ENCODE measurements at regions not wholly inside any gene's neighbourhood (a gene's known extent, or its start where the extent isn't known, plus 50 kb on each side); places are given as distances from the start of the nearest gene placed in this dataset.
"Not testable (repeated sequence)": the region's sequence is repeated elsewhere in the genome, so short reads cannot be mapped to it uniquely, and the experiment has no call there.

GRCh38 chr12:42923156-42923555, 333.6 kb upstream of the PRICKLE1 start:
- DNase-seq (ENCODE audit: low read depth in 2 of 2) = no peak

- DNase-seq (ENCODE audit: low read depth in 2 of 2) = no peak
Measured at GRCh38 chr12:42922505-42922850, 332.9 kb upstream of the PRICKLE1 start.

- no peak for DNase-seq (ENCODE audit: low read depth in 2 of 2)
Measured at GRCh38 chr12:42921741-42922504, 332.4 kb upstream of the PRICKLE1 start.

GRCh38 chr12:42919691-42920090, 330.1 kb upstream of the PRICKLE1 start:
- no peak for DNase-seq (ENCODE audit: low read depth in 2 of 2)

GRCh38 chr12:42918443-42918842, 328.9 kb upstream of the PRICKLE1 start:
- no peak for DNase-seq (ENCODE audit: low read depth in 2 of 2)

- DNase-seq (ENCODE audit: low read depth in 2 of 2) = no peak
Measured at GRCh38 chr12:42916143-42916542, 326.6 kb upstream of the PRICKLE1 start.

- no peak for DNase-seq (ENCODE audit: low read depth in 2 of 2)
Measured at GRCh38 chr12:42915426-42915825, 325.9 kb upstream of the PRICKLE1 start.

- no peak for DNase-seq (ENCODE audit: low read depth in 2 of 2)
Measured at GRCh38 chr12:42912367-42912766, 322.8 kb upstream of the PRICKLE1 start.

GRCh38 chr12:42910656-42911055, 321.1 kb upstream of the PRICKLE1 start:
- DNase-seq (ENCODE audit: low read depth in 2 of 2) = no peak

- DNase-seq (ENCODE audit: low read depth in 2 of 2) = no peak
Measured at GRCh38 chr12:42908712-42909111, 319.2 kb upstream of the PRICKLE1 start.

- DNase-seq (ENCODE audit: low read depth in 2 of 2) = not testable (repeated sequence)
Measured at GRCh38 chr12:42906801-42907200, 317.3 kb upstream of the PRICKLE1 start.

- DNase-seq (ENCODE audit: low read depth in 2 of 2) = no peak
Measured at GRCh38 chr12:42905419-42905705, 315.8 kb upstream of the PRICKLE1 start.

GRCh38 chr12:42904683-42905418, 315.3 kb upstream of the PRICKLE1 start:
- DNase-seq (ENCODE audit: low read depth in 2 of 2) = no peak

- DNase-seq (ENCODE audit: low read depth in 2 of 2) = no peak
Measured at GRCh38 chr12:42903736-42904135, 314.2 kb upstream of the PRICKLE1 start.

- no peak for DNase-seq (ENCODE audit: low read depth in 2 of 2)
Measured at GRCh38 chr12:42902001-42902400, 312.5 kb upstream of the PRICKLE1 start.

GRCh38 chr12:42893803-42894202, 304.3 kb upstream of the PRICKLE1 start:
- no peak for DNase-seq (ENCODE audit: low read depth in 2 of 2)

GRCh38 chr12:42892702-42893551, 303.4 kb upstream of the PRICKLE1 start:
- DNase-seq (ENCODE audit: low read depth in 2 of 2) = no peak

- no peak for DNase-seq (ENCODE audit: low read depth in 2 of 2)
Measured at GRCh38 chr12:42887657-42888056, 298.1 kb upstream of the PRICKLE1 start.

- no peak for DNase-seq (ENCODE audit: low read depth in 2 of 2)
Measured at GRCh38 chr12:42886160-42886559, 296.6 kb upstream of the PRICKLE1 start.

GRCh38 chr12:42885677-42886076, 296.1 kb upstream of the PRICKLE1 start:
- DNase-seq (ENCODE audit: low read depth in 2 of 2) = no peak

- no peak for DNase-seq (ENCODE audit: low read depth in 2 of 2)
Measured at GRCh38 chr12:42884116-42884515, 294.6 kb upstream of the PRICKLE1 start.

- DNase-seq (ENCODE audit: low read depth in 2 of 2) = no peak
Measured at GRCh38 chr12:42873401-42873800, 283.9 kb upstream of the PRICKLE1 start.

All from lung microvascular endothelial cell (primary cell).